ENCODE measurements at regions not wholly inside any gene's neighbourhood (a gene's known extent, or its start where the extent isn't known, plus 50 kb on each side); places are given as distances from the start of the nearest gene placed in this dataset.

DNA sequence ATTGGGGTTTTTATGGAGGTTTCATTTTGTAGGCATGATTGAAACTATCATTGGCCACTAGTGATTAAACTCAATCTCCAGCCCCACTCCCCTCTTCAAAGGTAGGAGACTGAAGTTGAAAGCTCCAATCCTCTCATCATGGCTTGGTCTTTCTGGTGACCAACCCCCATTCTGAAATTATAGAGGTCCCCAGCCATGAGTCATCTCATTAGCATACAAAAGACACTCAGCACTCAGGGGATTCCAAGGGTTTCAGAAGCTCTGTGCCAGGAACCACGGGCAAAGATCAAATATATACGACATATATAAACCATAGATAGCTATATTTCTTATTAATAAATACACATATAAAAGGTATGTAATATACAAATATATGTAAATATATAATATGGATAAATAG, 256.0 kb upstream of the POU3F3 start:
- Histone ChIP-seq H3K27ac (ENCODE audit: low read depth) (no peak overlapping the region), H3K79me2 (replicated peaks; ENCODE audit: insufficient read depth) (no peaks in the 10 kb centered on the region), H3K4me1 (ENCODE audit: insufficient read depth) (no peaks in the 10 kb centered on the region), H3F3A (replicated peaks; ENCODE audit: low read depth) (no peaks in the 10 kb centered on the region), H3K4me2 (no peak overlapping the region), H3K36me3 (ENCODE audit: insufficient read depth) (no peaks in the 10 kb centered on the region), H3K4me3 (no peak overlapping the region), H3K9me2 (ENCODE audit: insufficient read depth) (0 out of 2 replicates have a peak, but pooled peaks cover 11% of the 10 kb centered on the region), H2AFZ (no peak overlapping the region), H4K20me1 (replicated peaks; ENCODE audit: insufficient read depth) (no peaks in the 10 kb centered on the region; the same call in 1 of the 2 replicates), H3K27me3 (ENCODE audit: insufficient read depth) (no peaks in the 10 kb centered on the region)
- Mint-ChIP-seq H3K36me3 (ENCODE audit: low read depth) (peaks cover 15% of the 10 kb centered on the region; the same call in 2 of the 3 replicates), H3K4me3 (no peak overlapping the region), H3K27me3 (ENCODE audit: insufficient read depth, low read depth, poor library complexity) (peaks cover 1% of the 10 kb centered on the region), H3K27ac (no peak overlapping the region), H3K9me3 (peaks cover 46% of the 10 kb centered on the region), H3K4me1 (0 out of 3 replicates have a peak, but pooled peaks cover 2% of the 10 kb centered on the region)
- ATAC-seq = no peak
- DNase-seq (ENCODE audit: low spot score) = no peak
- TF ChIP-seq ZNF331 (CRISPR knock-in tag; IDR thresholded peaks at IDR 0.05; ENCODE audit: low read depth) (no peak), ZNF114 (CRISPR knock-in tag; IDR thresholded peaks at IDR 0.05) (no peak), STAT1 (IDR thresholded peaks at IDR 0.05; ENCODE audit: unreplicated experiment) (no peak), POLR2AphosphoS5 (IDR thresholded peaks at IDR 0.05; ENCODE audit: low read depth) (no peak), CREB1 (CRISPR knock-in tag; IDR thresholded peaks at IDR 0.05; ENCODE audit: low read depth) (no peak), EZH2phosphoT487 (IDR thresholded peaks at IDR 0.05; ENCODE audit: unreplicated experiment) (no peak), EZH2 (IDR thresholded peaks at IDR 0.05; ENCODE audit: low read depth, unreplicated experiment) (no peak), NANOG (IDR thresholded peaks at IDR 0.05; ENCODE audit: borderline replicate concordance) (no peak), JUNB (IDR thresholded peaks at IDR 0.05; ENCODE audit: unreplicated experiment) (no peak)
- TF ChIP-seq, protein P1, sequence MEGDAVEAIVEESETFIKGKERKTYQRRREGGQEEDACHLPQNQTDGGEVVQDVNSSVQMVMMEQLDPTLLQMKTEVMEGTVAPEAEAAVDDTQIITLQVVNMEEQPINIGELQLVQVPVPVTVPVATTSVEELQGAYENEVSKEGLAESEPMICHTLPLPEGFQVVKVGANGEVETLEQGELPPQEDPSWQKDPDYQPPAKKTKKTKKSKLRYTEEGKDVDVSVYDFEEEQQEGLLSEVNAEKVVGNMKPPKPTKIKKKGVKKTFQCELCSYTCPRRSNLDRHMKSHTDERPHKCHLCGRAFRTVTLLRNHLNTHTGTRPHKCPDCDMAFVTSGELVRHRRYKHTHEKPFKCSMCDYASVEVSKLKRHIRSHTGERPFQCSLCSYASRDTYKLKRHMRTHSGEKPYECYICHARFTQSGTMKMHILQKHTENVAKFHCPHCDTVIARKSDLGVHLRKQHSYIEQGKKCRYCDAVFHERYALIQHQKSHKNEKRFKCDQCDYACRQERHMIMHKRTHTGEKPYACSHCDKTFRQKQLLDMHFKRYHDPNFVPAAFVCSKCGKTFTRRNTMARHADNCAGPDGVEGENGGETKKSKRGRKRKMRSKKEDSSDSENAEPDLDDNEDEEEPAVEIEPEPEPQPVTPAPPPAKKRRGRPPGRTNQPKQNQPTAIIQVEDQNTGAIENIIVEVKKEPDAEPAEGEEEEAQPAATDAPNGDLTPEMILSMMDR (conservative IDR thresholded peaks at IDR 0.05; ENCODE audit: low read depth in 2 of 2) = no peak
- TF ChIP-seq, protein P2, sequence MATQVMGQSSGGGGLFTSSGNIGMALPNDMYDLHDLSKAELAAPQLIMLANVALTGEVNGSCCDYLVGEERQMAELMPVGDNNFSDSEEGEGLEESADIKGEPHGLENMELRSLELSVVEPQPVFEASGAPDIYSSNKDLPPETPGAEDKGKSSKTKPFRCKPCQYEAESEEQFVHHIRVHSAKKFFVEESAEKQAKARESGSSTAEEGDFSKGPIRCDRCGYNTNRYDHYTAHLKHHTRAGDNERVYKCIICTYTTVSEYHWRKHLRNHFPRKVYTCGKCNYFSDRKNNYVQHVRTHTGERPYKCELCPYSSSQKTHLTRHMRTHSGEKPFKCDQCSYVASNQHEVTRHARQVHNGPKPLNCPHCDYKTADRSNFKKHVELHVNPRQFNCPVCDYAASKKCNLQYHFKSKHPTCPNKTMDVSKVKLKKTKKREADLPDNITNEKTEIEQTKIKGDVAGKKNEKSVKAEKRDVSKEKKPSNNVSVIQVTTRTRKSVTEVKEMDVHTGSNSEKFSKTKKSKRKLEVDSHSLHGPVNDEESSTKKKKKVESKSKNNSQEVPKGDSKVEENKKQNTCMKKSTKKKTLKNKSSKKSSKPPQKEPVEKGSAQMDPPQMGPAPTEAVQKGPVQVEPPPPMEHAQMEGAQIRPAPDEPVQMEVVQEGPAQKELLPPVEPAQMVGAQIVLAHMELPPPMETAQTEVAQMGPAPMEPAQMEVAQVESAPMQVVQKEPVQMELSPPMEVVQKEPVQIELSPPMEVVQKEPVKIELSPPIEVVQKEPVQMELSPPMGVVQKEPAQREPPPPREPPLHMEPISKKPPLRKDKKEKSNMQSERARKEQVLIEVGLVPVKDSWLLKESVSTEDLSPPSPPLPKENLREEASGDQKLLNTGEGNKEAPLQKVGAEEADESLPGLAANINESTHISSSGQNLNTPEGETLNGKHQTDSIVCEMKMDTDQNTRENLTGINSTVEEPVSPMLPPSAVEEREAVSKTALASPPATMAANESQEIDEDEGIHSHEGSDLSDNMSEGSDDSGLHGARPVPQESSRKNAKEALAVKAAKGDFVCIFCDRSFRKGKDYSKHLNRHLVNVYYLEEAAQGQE (IDR thresholded peaks at IDR 0.05; ENCODE audit: unreplicated experiment) = no peak
- TF ChIP-seq, protein P3, sequence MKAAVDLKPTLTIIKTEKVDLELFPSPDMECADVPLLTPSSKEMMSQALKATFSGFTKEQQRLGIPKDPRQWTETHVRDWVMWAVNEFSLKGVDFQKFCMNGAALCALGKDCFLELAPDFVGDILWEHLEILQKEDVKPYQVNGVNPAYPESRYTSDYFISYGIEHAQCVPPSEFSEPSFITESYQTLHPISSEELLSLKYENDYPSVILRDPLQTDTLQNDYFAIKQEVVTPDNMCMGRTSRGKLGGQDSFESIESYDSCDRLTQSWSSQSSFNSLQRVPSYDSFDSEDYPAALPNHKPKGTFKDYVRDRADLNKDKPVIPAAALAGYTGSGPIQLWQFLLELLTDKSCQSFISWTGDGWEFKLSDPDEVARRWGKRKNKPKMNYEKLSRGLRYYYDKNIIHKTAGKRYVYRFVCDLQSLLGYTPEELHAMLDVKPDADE (IDR thresholded peaks at IDR 0.05) = no peak
- TF ChIP-seq, protein P4, sequence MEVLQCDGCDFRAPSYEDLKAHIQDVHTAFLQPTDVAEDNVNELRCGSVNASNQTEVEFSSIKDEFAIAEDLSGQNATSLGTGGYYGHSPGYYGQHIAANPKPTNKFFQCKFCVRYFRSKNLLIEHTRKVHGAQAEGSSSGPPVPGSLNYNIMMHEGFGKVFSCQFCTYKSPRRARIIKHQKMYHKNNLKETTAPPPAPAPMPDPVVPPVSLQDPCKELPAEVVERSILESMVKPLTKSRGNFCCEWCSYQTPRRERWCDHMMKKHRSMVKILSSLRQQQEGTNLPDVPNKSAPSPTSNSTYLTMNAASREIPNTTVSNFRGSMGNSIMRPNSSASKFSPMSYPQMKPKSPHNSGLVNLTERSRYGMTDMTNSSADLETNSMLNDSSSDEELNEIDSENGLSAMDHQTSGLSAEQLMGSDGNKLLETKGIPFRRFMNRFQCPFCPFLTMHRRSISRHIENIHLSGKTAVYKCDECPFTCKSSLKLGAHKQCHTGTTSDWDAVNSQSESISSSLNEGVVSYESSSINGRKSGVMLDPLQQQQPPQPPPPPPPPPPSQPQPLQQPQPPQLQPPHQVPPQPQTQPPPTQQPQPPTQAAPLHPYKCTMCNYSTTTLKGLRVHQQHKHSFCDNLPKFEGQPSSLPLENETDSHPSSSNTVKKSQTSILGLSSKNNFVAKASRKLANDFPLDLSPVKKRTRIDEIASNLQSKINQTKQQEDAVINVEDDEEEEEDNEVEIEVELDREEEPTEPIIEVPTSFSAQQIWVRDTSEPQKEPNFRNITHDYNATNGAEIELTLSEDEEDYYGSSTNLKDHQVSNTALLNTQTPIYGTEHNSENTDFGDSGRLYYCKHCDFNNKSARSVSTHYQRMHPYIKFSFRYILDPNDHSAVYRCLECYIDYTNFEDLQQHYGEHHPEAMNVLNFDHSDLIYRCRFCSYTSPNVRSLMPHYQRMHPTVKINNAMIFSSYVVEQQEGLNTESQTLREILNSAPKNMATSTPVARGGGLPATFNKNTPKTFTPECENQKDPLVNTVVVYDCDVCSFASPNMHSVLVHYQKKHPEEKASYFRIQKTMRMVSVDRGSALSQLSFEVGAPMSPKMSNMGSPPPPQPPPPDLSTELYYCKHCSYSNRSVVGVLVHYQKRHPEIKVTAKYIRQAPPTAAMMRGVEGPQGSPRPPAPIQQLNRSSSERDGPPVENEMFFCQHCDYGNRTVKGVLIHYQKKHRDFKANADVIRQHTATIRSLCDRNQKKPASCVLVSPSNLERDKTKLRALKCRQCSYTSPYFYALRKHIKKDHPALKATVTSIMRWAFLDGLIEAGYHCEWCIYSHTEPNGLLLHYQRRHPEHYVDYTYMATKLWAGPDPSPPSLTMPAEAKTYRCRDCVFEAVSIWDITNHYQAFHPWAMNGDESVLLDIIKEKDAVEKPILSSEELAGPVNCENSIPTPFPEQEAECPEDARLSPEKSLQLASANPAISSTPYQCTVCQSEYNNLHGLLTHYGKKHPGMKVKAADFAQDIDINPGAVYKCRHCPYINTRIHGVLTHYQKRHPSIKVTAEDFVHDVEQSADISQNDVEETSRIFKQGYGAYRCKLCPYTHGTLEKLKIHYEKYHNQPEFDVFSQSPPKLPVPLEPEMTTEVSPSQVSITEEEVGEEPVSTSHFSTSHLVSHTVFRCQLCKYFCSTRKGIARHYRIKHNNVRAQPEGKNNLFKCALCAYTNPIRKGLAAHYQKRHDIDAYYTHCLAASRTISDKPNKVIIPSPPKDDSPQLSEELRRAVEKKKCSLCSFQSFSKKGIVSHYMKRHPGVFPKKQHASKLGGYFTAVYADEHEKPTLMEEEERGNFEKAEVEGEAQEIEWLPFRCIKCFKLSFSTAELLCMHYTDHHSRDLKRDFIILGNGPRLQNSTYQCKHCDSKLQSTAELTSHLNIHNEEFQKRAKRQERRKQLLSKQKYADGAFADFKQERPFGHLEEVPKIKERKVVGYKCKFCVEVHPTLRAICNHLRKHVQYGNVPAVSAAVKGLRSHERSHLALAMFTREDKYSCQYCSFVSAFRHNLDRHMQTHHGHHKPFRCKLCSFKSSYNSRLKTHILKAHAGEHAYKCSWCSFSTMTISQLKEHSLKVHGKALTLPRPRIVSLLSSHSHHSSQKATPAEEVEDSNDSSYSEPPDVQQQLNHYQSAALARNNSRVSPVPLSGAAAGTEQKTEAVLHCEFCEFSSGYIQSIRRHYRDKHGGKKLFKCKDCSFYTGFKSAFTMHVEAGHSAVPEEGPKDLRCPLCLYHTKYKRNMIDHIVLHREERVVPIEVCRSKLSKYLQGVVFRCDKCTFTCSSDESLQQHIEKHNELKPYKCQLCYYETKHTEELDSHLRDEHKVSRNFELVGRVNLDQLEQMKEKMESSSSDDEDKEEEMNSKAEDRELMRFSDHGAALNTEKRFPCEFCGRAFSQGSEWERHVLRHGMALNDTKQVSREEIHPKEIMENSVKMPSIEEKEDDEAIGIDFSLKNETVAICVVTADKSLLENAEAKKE (CRISPR knock-in tag; IDR thresholded peaks at IDR 0.05) = no peak
